8988T (cell line): ENCODE measurements at regions not wholly inside any gene's neighbourhood (a gene's known extent, or its start where the extent isn't known, plus 50 kb on each side); places are given as distances from the start of the nearest gene placed in this dataset.
"Not testable (repeated sequence)": the region's sequence is repeated elsewhere in the genome, so short reads cannot be mapped to it uniquely, and the experiment has no call there.

ENCODE experiments used
- DNase-seq: peaks from one replicate; pipeline ENCODE4 v3.0.0; 2011

DNA sequence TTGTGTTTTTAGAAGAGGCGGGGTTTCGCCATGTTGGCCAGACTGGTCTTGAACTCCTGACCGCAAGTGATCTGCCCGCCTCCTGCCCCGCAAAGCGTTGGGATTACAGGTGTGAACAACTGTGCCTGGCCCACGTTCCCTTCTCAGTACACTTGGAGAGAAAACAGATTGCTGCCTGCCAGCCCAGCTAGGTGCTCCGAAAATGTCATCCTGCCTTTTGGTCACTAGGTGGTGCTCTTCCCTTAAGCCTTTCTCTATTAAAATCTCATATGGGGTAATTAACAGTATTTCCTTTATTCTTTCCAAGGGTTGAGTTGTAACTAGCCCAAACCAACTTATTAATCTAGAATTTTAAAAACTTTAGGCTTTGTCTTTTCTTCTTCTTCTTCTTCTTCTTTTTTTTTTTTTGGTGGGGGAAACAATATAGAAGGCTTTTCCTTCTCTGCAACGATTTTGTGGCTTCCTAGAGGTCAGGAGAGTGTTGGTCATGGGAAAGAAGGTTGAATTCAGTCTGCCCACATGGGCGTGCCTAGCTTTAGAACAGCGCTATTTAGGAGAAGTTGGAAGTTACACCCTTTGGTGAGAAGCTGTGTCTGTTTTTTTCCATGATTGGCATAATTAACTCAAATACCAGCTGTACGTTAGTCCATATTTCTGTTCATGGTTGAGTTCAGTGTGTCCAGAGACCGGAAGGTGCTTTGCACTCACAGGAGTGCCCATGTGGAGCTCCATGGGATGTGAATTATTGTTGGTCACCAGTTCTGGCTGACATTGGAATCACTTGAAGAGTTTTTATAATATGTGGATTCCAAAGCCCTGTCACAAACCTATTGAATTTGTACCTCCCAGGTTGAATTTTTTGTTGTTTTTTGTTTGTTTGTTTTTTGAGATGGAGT is 110.1 kb downstream of the LAT start:
- not testable (repeated sequence) for DNase-seq

GRCh38 chr16:29094325-29094724 is 109.5 kb downstream of the LAT start:
- not testable (repeated sequence) for DNase-seq

- not testable (repeated sequence) for DNase-seq
Measured at GRCh38 chr16:29089679-29090078, 104.8 kb downstream of the LAT start.

- DNase-seq = not testable (repeated sequence)
Measured at GRCh38 chr16:29087673-29088072, 102.8 kb downstream of the LAT start.

DNA sequence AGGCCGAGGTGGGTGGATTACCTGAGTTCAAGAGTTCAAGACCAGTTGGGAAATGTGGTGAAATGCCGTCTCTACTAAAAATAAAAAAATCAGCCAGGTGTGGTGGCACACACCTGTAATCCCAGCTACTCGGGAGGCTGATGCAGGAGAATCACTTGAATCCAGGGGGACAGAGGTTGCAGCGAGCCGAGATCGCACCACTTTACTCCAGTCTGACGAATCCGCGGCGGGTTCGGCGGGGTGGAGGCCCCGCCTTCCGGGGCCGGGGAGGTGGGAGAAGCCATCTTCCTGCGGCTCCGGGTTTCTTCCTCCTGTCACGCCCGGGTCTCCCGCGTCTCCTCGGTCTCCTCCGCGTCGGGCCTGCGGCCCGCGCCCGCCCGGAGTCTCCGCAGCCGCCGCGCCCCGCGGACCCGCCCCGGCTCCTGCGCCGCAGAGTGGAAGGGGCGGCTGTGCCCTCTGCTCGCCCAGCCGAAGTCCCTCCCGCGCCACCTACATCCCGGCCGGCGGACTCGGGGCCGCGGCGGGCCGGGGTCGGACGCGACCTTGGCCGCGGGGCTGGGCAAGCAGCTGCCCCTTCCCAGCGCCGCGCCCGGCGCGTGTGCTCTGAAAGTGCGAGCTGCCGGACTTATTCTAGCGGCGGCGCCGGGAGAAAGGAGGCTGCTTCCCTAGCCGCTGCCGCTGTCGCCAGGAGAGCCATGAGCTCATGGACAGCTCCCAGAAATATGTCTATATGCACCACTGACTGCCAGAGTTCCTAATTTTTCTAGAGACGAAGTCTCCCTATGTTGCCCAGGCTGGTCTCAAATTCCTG is 97.2 kb downstream of the LAT start:
- not testable (repeated sequence) for DNase-seq

- not testable (repeated sequence) for DNase-seq
Measured at GRCh38 chr16:29074554-29075402, 89.9 kb downstream of the LAT start.

DNA sequence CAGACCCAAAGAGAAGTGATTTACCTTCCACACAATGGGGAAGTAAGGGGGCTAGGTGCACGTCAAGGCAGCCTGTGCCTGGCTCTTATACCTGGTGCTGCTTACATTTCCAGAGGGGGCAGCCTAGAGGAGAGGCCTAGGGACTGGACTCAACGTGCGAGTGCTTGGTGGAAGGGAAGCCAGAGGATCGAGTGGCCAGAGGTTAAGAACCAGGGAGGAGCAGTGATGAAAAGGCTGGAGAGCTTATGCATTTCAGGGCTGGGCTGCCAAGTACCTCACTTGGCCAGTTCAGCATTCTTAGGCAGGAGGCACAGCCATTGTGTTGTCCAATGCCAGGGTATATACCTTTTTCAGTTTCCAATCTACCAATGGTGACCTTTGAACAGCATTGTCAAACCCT is 77.4 kb downstream of the LAT start:
- not testable (repeated sequence) for DNase-seq

DNA sequence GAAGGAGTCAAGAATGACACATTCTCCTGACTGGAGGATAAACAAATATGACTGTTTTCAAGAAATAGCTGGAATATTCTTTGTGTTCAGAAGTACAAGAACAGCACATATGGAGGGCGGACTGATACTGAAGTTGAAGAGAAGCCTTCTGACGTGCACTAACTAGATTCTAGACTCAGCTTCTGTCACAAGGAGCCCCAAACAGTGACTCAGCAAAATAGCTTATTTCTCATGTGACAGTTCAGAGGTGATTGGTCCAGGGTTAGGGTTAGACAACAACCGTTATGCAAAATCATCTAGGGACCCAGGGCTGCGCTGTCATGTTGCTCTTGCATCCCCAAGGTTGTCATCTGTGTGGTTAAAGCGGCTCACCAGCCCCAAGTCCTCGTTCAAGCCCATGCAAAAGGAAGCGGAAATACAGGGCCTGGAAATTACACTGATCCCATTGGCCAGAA is 76.6 kb downstream of the LAT start:
- not testable (repeated sequence) for DNase-seq

GRCh38 chr16:29060022-29060810 is 75.4 kb downstream of the LAT start:
- not testable (repeated sequence) for DNase-seq

DNA sequence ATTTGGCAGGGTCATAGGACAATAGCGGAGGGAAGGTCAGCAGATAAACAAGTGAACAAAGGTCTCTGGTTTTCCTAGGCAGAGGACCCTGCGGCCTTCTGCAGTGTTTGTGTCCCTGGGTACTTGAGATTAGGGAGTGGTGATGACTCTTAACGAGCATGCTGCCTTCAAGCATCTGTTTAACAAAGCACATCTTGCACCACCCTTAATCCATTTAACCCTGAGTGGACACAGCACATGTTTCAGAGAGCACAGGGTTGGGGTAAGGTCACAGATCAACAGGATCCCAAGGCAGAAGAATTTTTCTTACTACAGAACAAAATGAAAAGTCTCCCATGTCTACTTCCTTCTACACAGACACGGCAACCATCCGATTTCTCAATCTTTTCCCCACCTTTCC is 74.7 kb downstream of the LAT start:
- DNase-seq = not testable (repeated sequence)
